ENCODE measurements at regions not wholly inside any gene's neighbourhood (a gene's known extent, or its start where the extent isn't known, plus 50 kb on each side); places are given as distances from the start of the nearest gene placed in this dataset.

DNA sequence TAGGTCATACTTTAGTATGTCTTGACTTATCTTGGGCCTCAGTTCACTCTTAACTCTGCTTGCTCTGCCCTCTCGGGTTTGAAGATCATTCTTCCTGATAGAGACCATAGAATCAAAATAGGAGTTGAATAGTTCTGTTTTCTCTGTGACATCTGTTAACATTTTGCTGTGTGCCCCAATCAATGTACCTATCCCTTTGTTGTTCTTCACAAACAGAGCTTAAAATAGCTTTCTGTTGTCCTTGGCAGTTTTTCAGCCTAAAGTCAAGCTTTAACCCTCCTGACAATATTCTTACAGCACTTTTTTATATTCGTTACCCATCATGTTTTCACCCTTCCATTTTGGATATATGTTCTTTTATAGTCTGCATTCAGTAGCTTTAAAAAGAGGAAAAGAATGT lies 724.5 kb upstream of the FANCL start:
- TF ChIP-seq, protein P1, sequence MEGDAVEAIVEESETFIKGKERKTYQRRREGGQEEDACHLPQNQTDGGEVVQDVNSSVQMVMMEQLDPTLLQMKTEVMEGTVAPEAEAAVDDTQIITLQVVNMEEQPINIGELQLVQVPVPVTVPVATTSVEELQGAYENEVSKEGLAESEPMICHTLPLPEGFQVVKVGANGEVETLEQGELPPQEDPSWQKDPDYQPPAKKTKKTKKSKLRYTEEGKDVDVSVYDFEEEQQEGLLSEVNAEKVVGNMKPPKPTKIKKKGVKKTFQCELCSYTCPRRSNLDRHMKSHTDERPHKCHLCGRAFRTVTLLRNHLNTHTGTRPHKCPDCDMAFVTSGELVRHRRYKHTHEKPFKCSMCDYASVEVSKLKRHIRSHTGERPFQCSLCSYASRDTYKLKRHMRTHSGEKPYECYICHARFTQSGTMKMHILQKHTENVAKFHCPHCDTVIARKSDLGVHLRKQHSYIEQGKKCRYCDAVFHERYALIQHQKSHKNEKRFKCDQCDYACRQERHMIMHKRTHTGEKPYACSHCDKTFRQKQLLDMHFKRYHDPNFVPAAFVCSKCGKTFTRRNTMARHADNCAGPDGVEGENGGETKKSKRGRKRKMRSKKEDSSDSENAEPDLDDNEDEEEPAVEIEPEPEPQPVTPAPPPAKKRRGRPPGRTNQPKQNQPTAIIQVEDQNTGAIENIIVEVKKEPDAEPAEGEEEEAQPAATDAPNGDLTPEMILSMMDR (IDR thresholded peaks at IDR 0.05; ENCODE audit: poor library complexity, severe bottlenecking), result no peak
- TF ChIP-seq MXI1 (conservative IDR thresholded peaks at IDR 0.05; ENCODE audit: poor library complexity, severe bottlenecking) (no peak), EZH2 (IDR thresholded peaks at IDR 0.05; ENCODE audit: borderline replicate concordance, insufficient read depth, low read length, poor library complexity, severe bottlenecking) (no peak), POLR2AphosphoS5 (IDR thresholded peaks at IDR 0.05) (no peak), EP300 (conservative IDR thresholded peaks at IDR 0.05; ENCODE audit: poor library complexity, severe bottlenecking) (no peak), SMC3 (conservative IDR thresholded peaks at IDR 0.05; ENCODE audit: poor library complexity) (no peak), TAF1 (IDR thresholded peaks at IDR 0.05; ENCODE audit: low read depth) (no peak), REST (IDR thresholded peaks at IDR 0.05; ENCODE audit: borderline replicate concordance) (no peak), RAD21 (conservative IDR thresholded peaks at IDR 0.05) (no peak)
